K562 (cell line): ENCODE measurements at regions not wholly inside any gene's neighbourhood (a gene's known extent, or its start where the extent isn't known, plus 50 kb on each side); places are given as distances from the start of the nearest gene placed in this dataset.

Source experiments
- CBX3 ChIP-seq, 2 experiments: IDR thresholded peaks; 1 replicate in 1 of 2; 2 replicates in 1 of 2; pipeline ENCODE4 v1.6.1; 2012; ENCODE audit warnings: inconsistent platforms in 2 of 2, low read length in 2 of 2, borderline replicate concordance in 1 of 2, control low read depth in 1 of 2
- CHD4 ChIP-seq: fragments of 200-600 bp; sonication (generic); IDR thresholded peaks from 3 replicates; pipeline ENCODE4 v1.6.1; 2012; ENCODE audit warnings: low read depth, mild to moderate bottlenecking, mixed read lengths, low read length, inconsistent platforms; ENCODE audit not compliant: insufficient read depth, insufficient replicate concordance, poor library complexity, severe bottlenecking
- EZH2 ChIP-seq: IDR thresholded peaks from 2 replicates; pipeline ENCODE4 v1.6.1; 2012; ENCODE audit warnings: low read depth, mild to moderate bottlenecking, inconsistent platforms, low read length, borderline replicate concordance
- HDAC2 ChIP-seq: fragments of 450-650 bp; IDR thresholded peaks from 2 replicates; pipeline ENCODE4 v1.6.1; 2016; ENCODE audit warnings: mild to moderate bottlenecking
- NKRF ChIP-seq: fragments of 450-650 bp; IDR thresholded peaks from 2 replicates; pipeline ENCODE4 v1.6.1; 2016; ENCODE audit warnings: borderline replicate concordance
- NRF1 ChIP-seq, 2 experiments: fragments of 450-650 bp; IDR thresholded peaks in 1 of 2; conservative IDR thresholded peaks in 1 of 2; 2 replicates each; pipeline ENCODE4 v1.6.1; 2014; ENCODE audit warnings: mild to moderate bottlenecking in 2 of 2
- POLR2A ChIP-seq: fragments of 450-650 bp; conservative IDR thresholded peaks from 2 replicates; pipeline ENCODE4 v1.6.1; 2016
- RAD21 ChIP-seq, 2 experiments: fragments of 250-450 bp in 1 of 2; fragments of 450-650 bp in 1 of 2; sonication (Bioruptor Pico) in 1 of 2; formaldehyde crosslinking in 1 of 2; IDR thresholded peaks in 1 of 2; conservative IDR thresholded peaks in 1 of 2; 2 replicates each; pipeline versions ENCODE4 v1.4.0 to v1.8.0; 2020 to 2022; ENCODE audit warnings: mild to moderate bottlenecking in 2 of 2, moderate library complexity in 1 of 2
- TEAD4 ChIP-seq, 2 experiments: sonication (generic) in 1 of 2; formaldehyde crosslinking in 1 of 2; IDR thresholded peaks; 2 replicates each; pipeline versions ENCODE4 v1.6.1 to v1.8.0; 2012 to 2022; ENCODE audit warnings: borderline replicate concordance in 1 of 2, inconsistent platforms in 1 of 2, low read length in 1 of 2, mild to moderate bottlenecking in 1 of 2, missing genetic modification reagents in 1 of 2
- ZKSCAN1 ChIP-seq: fragments of 150-350 bp; IDR thresholded peaks from 2 replicates; pipeline ENCODE4 v1.6.1; 2016; ENCODE audit warnings: low read depth, low read length
- ZNF274 ChIP-seq: IDR thresholded peaks from 2 replicates; pipeline ENCODE4 v1.6.1; 2011; ENCODE audit warnings: low read depth, mild to moderate bottlenecking, low read length, moderate library complexity, borderline replicate concordance
- ZNF655 ChIP-seq: fragments of 250-450 bp; sonication (Bioruptor Pico); IDR thresholded peaks from 2 replicates; pipeline ENCODE4 v1.5.0; 2021
- TF ChIP-seq, protein P1 (sequence below), 3 experiments: IDR thresholded peaks in 2 of 3; conservative IDR thresholded peaks in 1 of 3; 2 replicates each; pipeline ENCODE4 v1.5.1; 2011 to 2012; ENCODE audit warnings: low read length in 3 of 3, mild to moderate bottlenecking in 3 of 3, control low read depth in 2 of 3, improper control_type of control experiment in 1 of 3, inconsistent platforms in 1 of 3, low read depth in 1 of 3, mixed read lengths in 1 of 3, moderate library complexity in 1 of 3; ENCODE audit not compliant: insufficient read depth in 2 of 3

DNA sequence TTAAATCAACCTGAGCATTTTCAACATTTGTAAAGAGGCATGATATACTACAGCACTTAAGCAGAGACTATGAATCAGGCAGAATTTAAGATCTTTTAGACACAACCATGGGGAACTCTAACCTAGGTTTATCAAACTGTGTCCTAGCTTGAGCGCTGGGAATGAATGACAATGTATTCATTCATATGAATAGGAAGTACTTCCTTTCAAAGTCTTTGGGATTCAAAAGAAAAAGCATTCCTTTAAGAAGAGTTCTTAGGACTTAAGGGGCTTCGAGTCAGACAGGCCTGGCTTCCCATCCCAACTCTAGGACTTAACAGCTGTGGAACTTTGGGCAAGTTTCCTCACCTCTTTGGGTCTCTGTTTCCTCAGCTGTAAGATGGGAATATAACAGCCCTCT lies 104.6 kb downstream of the ANAPC4 start:
- TF ChIP-seq NKRF (no peak), RAD21 (CRISPR knock-in tag; conservative IDR thresholded peaks at IDR 0.05 in 1 of 2, IDR thresholded peaks at IDR 0.05 in 1 of 2) (no peak), HDAC2 (no peak), NRF1 (conservative IDR thresholded peaks at IDR 0.05 in 1 of 2, IDR thresholded peaks at IDR 0.05 in 1 of 2) (no peak), ZNF655 (CRISPR knock-in tag) (no peak), ZNF274 (no peak), ZKSCAN1 (no peak), EZH2 (no peak), CHD4 (no peak), TEAD4 (IDR thresholded peaks at IDR 0.05; ENCODE audit: low read length) (no peak), TEAD4 (CRISPR knock-in tag; IDR thresholded peaks at IDR 0.05; ENCODE audit: borderline replicate concordance) (no peak), CBX3 (IDR thresholded peaks at IDR 0.05; ENCODE audit: borderline replicate concordance in 1 of 2, low read length in 2 of 2) (no peak), POLR2A (no peak)
- TF ChIP-seq, protein P1, sequence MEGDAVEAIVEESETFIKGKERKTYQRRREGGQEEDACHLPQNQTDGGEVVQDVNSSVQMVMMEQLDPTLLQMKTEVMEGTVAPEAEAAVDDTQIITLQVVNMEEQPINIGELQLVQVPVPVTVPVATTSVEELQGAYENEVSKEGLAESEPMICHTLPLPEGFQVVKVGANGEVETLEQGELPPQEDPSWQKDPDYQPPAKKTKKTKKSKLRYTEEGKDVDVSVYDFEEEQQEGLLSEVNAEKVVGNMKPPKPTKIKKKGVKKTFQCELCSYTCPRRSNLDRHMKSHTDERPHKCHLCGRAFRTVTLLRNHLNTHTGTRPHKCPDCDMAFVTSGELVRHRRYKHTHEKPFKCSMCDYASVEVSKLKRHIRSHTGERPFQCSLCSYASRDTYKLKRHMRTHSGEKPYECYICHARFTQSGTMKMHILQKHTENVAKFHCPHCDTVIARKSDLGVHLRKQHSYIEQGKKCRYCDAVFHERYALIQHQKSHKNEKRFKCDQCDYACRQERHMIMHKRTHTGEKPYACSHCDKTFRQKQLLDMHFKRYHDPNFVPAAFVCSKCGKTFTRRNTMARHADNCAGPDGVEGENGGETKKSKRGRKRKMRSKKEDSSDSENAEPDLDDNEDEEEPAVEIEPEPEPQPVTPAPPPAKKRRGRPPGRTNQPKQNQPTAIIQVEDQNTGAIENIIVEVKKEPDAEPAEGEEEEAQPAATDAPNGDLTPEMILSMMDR (IDR thresholded peaks at IDR 0.05 in 2 of 3, conservative IDR thresholded peaks at IDR 0.05 in 1 of 3; ENCODE audit: insufficient read depth in 2 of 3, low read depth in 1 of 3, low read length in 3 of 3): no peak
